WTC11 (cell line): ENCODE measurements at regions not wholly inside any gene's neighbourhood (a gene's known extent, or its start where the extent isn't known, plus 50 kb on each side); places are given as distances from the start of the nearest gene placed in this dataset.

Experiments used
- ATAC-seq: fragments of 200-7000 bp; cut with Tn5 transposase; 2 replicates; pipeline ENCODE4 v1.10.0; 2021; ENCODE audit warnings: mild to moderate bottlenecking, moderate library complexity
- CTCF ChIA-PET: fragments of 300-600 bp; sonication (Branson Sonifier 250); formaldehyde crosslinking; loops from one replicate; lab custom pipeline; 2021; ENCODE audit warnings: antibody characterized with exemption; lab: Charles Lee
- POLR2A ChIA-PET: fragments of 350-600 bp; sonication (Branson Sonifier 250); formaldehyde crosslinking; loops from one replicate; lab custom pipeline; 2021; ENCODE audit warnings: antibody characterized with exemption; lab: Charles Lee
- DNase-seq: peaks from one replicate; pipeline ENCODE4 v3.0.0; 2021; ENCODE audit warnings: low spot score
- H3K27ac Mint-ChIP-seq: 2 replicates; pipeline ENCODE4 v1.8.0; 2021; ENCODE audit warnings: mixed read lengths
- H3K27me3 Mint-ChIP-seq: 2 replicates; pipeline ENCODE4 v1.8.0; 2021; ENCODE audit warnings: low read depth, mild to moderate bottlenecking, moderate library complexity, mixed read lengths
- H3K36me3 Mint-ChIP-seq: 2 replicates; pipeline ENCODE4 v1.8.0; 2021; ENCODE audit warnings: mixed read lengths
- H3K4me1 Mint-ChIP-seq: 2 replicates; pipeline ENCODE4 v1.8.0; 2022; ENCODE audit warnings: mixed read lengths
- H3K4me3 Mint-ChIP-seq: 2 replicates; pipeline ENCODE4 v1.8.0; 2021; ENCODE audit warnings: mild to moderate bottlenecking, moderate library complexity, mixed read lengths
- H3K9me3 Mint-ChIP-seq: 2 replicates; pipeline ENCODE4 v1.8.0; 2021; ENCODE audit warnings: mixed read lengths
- CTCF ChIP-seq: fragments of 200-600 bp; IDR thresholded peaks from 2 replicates; pipeline ENCODE4 v1.8.0; 2022; ENCODE audit warnings: antibody characterized with exemption
- E2F5 ChIP-seq: sonication (generic); formaldehyde crosslinking; IDR thresholded peaks from 2 replicates; pipeline ENCODE4 v1.8.1; 2022; ENCODE audit warnings: mild to moderate bottlenecking, moderate library complexity, missing genetic modification reagents
- GRHL2 ChIP-seq: fragments of 250-450 bp; sonication (Bioruptor Pico); IDR thresholded peaks from 2 replicates; pipeline ENCODE4 v1.8.0; 2022; ENCODE audit warnings: mild to moderate bottlenecking, moderate library complexity; ENCODE audit not compliant: insufficient replicate concordance, severe bottlenecking
- GTF2I ChIP-seq: fragments of 250-450 bp; sonication (Bioruptor Pico); conservative IDR thresholded peaks from 2 replicates; pipeline ENCODE4 v1.4.0; 2021; ENCODE audit warnings: mild to moderate bottlenecking
- IRF1 ChIP-seq: sonication (generic); formaldehyde crosslinking; IDR thresholded peaks from 2 replicates; pipeline ENCODE4 v1.8.0; 2023; ENCODE audit warnings: missing genetic modification reagents
- JUN ChIP-seq: sonication (generic); formaldehyde crosslinking; IDR thresholded peaks from 2 replicates; pipeline ENCODE4 v1.8.0; 2023; ENCODE audit warnings: mild to moderate bottlenecking, missing genetic modification reagents
- MXD4 ChIP-seq: fragments of 250-450 bp; sonication (Bioruptor Pico); IDR thresholded peaks from 2 replicates; pipeline ENCODE4 v1.8.0; 2021; ENCODE audit warnings: mild to moderate bottlenecking, moderate library complexity, borderline replicate concordance
- NFATC4 ChIP-seq: fragments of 250-450 bp; sonication (Bioruptor Pico); IDR thresholded peaks from 2 replicates; pipeline ENCODE4 v1.9.0; 2021; ENCODE audit warnings: mild to moderate bottlenecking
- NR3C1 ChIP-seq: sonication (generic); formaldehyde crosslinking; conservative IDR thresholded peaks from 2 replicates; pipeline ENCODE4 v1.8.1; 2023; ENCODE audit warnings: low read depth, mild to moderate bottlenecking, missing genetic modification reagents
- PRDM15 ChIP-seq: sonication (generic); formaldehyde crosslinking; IDR thresholded peaks from 2 replicates; pipeline ENCODE4 v1.8.0; 2022; ENCODE audit warnings: missing genetic modification reagents
- PREB ChIP-seq: sonication (generic); formaldehyde crosslinking; IDR thresholded peaks from 2 replicates; pipeline ENCODE4 v1.8.1; 2022; ENCODE audit warnings: mild to moderate bottlenecking, missing genetic modification reagents, moderate library complexity, borderline replicate concordance
- SMAD3 ChIP-seq: sonication (generic); formaldehyde crosslinking; IDR thresholded peaks from 2 replicates; pipeline ENCODE4 v1.8.0; 2022; ENCODE audit warnings: missing genetic modification reagents, mild to moderate bottlenecking, borderline replicate concordance
- SMAD4 ChIP-seq: sonication (generic); formaldehyde crosslinking; IDR thresholded peaks from 2 replicates; pipeline ENCODE4 v1.8.0; 2022; ENCODE audit warnings: mild to moderate bottlenecking, missing genetic modification reagents
- SOX15 ChIP-seq: fragments of 250-450 bp; sonication (Bioruptor Pico); IDR thresholded peaks from 2 replicates; pipeline ENCODE4 v1.9.0; 2021; ENCODE audit warnings: mild to moderate bottlenecking
- TCF7 ChIP-seq: sonication (generic); formaldehyde crosslinking; IDR thresholded peaks from 2 replicates; pipeline ENCODE4 v1.8.0; 2022; ENCODE audit warnings: mild to moderate bottlenecking, low read depth, missing genetic modification reagents, moderate library complexity
- ZBTB43 ChIP-seq: sonication (generic); formaldehyde crosslinking; IDR thresholded peaks from 2 replicates; pipeline ENCODE4 v1.8.1; 2023; ENCODE audit warnings: mild to moderate bottlenecking, missing genetic modification reagents
- ZNF121 ChIP-seq: sonication (generic); formaldehyde crosslinking; IDR thresholded peaks from 2 replicates; pipeline ENCODE4 v1.8.0; 2023; ENCODE audit warnings: missing genetic modification reagents
- ZNF423 ChIP-seq: fragments of 250-450 bp; sonication (Bioruptor Pico); IDR thresholded peaks from 2 replicates; pipeline ENCODE4 v2.1.2; 2022; ENCODE audit warnings: mild to moderate bottlenecking, moderate library complexity
- ZNF532 ChIP-seq: fragments of 250-450 bp; sonication (Bioruptor Pico); IDR thresholded peaks from 2 replicates; pipeline ENCODE4 v1.9.0; 2021; ENCODE audit warnings: mild to moderate bottlenecking, borderline replicate concordance

- ChIA-PET CTCF (no interaction called here), POLR2A (no interaction called here)
- no peak for TF ChIP-seq PRDM15 (CRISPR knock-in tag)
- no peak for TF ChIP-seq MXD4 (CRISPR knock-in tag)
- no peak for TF ChIP-seq GRHL2 (CRISPR knock-in tag)
- no peak for TF ChIP-seq SMAD4 (CRISPR knock-in tag)
- no peak for TF ChIP-seq NR3C1 (CRISPR knock-in tag)
- no peak for TF ChIP-seq CTCF
- TF ChIP-seq GTF2I, result no peak
- TF ChIP-seq PREB (CRISPR knock-in tag), result no peak
- no peak for TF ChIP-seq SOX15
- TF ChIP-seq SMAD3 (CRISPR knock-in tag), result no peak
- no peak for TF ChIP-seq NFATC4 (CRISPR knock-in tag)
- TF ChIP-seq TCF7, result no peak
- TF ChIP-seq E2F5 (CRISPR knock-in tag), result no peak
- TF ChIP-seq ZNF532 (CRISPR knock-in tag), result no peak
- no peak for TF ChIP-seq JUN (CRISPR knock-in tag)
- no peak for TF ChIP-seq ZNF423 (CRISPR knock-in tag)
- no peak for TF ChIP-seq IRF1 (CRISPR knock-in tag)
- TF ChIP-seq ZBTB43 (CRISPR knock-in tag), result no peak
- no peak for TF ChIP-seq ZNF121
- peaks cover 24% of the 10 kb centered on the region for H3K9me3 Mint-ChIP-seq
- no peaks in the 10 kb centered on the region for H3K36me3 Mint-ChIP-seq
- no peak overlapping the region for H3K4me3 Mint-ChIP-seq
- no peak overlapping the region for H3K27ac Mint-ChIP-seq
- DNase-seq, result no peak
- no peaks in the 10 kb centered on the region for H3K4me1 Mint-ChIP-seq
- no peak for ATAC-seq
- no peaks in the 10 kb centered on the region for H3K27me3 Mint-ChIP-seq
These were observed 220.5 kb downstream of the NECTIN3 start for GRCh38 chr3:111292117-111292516.
